MM.1S (cell line): ENCODE measurements at regions not wholly inside any gene's neighbourhood (a gene's known extent, or its start where the extent isn't known, plus 50 kb on each side); places are given as distances from the start of the nearest gene placed in this dataset.

Experiments used
- DNase-seq: peaks from one replicate; pipeline ENCODE4 v3.0.0-alpha.2; 2015
- H2AFZ ChIP-seq: fragments of 300-600 bp; sonication (generic); 2 replicates; pipeline ENCODE4 v1.6.0; 2016; ENCODE audit warnings: antibody characterized with exemption, low read length
- H3F3A ChIP-seq: fragments of 300-600 bp; sonication (generic); 2 replicates; pipeline ENCODE4 v1.6.1; 2016; ENCODE audit warnings: mild to moderate bottlenecking, antibody characterized with exemption, low read length, moderate library complexity, mixed read lengths; ENCODE audit not compliant: insufficient read depth
- H3K27ac ChIP-seq: fragments of 300-600 bp; sonication (generic); 2 replicates; pipeline ENCODE4 v1.5.1; 2016; ENCODE audit warnings: mild to moderate bottlenecking, low read length
- H3K27me3 ChIP-seq: fragments of 300-600 bp; sonication (generic); replicated peaks from 2 replicates; pipeline ENCODE4 v1.6.0; 2016; ENCODE audit warnings: low read length; ENCODE audit not compliant: insufficient read depth
- H3K36me3 ChIP-seq: fragments of 300-600 bp; sonication (generic); replicated peaks from 2 replicates; pipeline ENCODE4 v1.6.1; 2016; ENCODE audit warnings: mild to moderate bottlenecking, low read length, mixed read lengths; ENCODE audit not compliant: insufficient read depth
- H3K4me1 ChIP-seq: fragments of 300-600 bp; sonication (generic); 2 replicates; pipeline ENCODE4 v1.6.1; 2016; ENCODE audit warnings: low read length, mixed read lengths
- H3K4me2 ChIP-seq: fragments of 300-600 bp; sonication (generic); 2 replicates; pipeline ENCODE4 v1.6.0; 2016; ENCODE audit warnings: low read depth, low read length
- H3K4me3 ChIP-seq: fragments of 300-600 bp; sonication (generic); 2 replicates; pipeline ENCODE4 v1.5.1; 2016; ENCODE audit warnings: low read length, mixed read lengths
- H3K79me2 ChIP-seq: fragments of 300-600 bp; sonication (generic); 2 replicates; pipeline ENCODE4 v1.6.1; 2016; ENCODE audit warnings: mixed run types, low read length, mixed read lengths
- H3K9ac ChIP-seq: fragments of 300-600 bp; sonication (generic); 2 replicates; pipeline ENCODE4 v1.6.1; 2016; ENCODE audit warnings: low read length, mixed read lengths
- H3K9me2 ChIP-seq: fragments of 300-600 bp; sonication (generic); replicated peaks from 2 replicates; pipeline ENCODE4 v1.6.1; 2016; ENCODE audit warnings: mild to moderate bottlenecking, low read length, mixed read lengths; ENCODE audit not compliant: insufficient read depth
- H3K9me3 ChIP-seq: fragments of 300-600 bp; sonication (generic); replicated peaks from 2 replicates; pipeline ENCODE4 v1.6.1; 2016; ENCODE audit warnings: mild to moderate bottlenecking, low read length, mixed read lengths; ENCODE audit not compliant: insufficient read depth
- H4K20me1 ChIP-seq: fragments of 300-600 bp; sonication (generic); 2 replicates; pipeline ENCODE4 v1.6.1; 2016; ENCODE audit warnings: mild to moderate bottlenecking, low read length, moderate library complexity, mixed read lengths; ENCODE audit not compliant: insufficient read depth
- EZH2 ChIP-seq: fragments of 300-600 bp; sonication (generic); optimal IDR thresholded peaks from 2 replicates; pipeline ENCODE3; 2017; ENCODE audit warnings: low read depth, mild to moderate bottlenecking, antibody characterized with exemption, low read length, mixed read lengths
- EZH2phosphoT487 ChIP-seq: fragments of 300-600 bp; sonication (generic); IDR thresholded peaks from 2 replicates; pipeline ENCODE4 v1.6.1; 2018; ENCODE audit warnings: antibody characterized with exemption, low read length
- TF ChIP-seq, protein P1 (sequence below): fragments of 300-600 bp; sonication (generic); IDR thresholded peaks from 2 replicates; pipeline ENCODE4 v1.5.1; 2016; ENCODE audit warnings: antibody characterized with exemption, low read length, mixed read lengths

DNA sequence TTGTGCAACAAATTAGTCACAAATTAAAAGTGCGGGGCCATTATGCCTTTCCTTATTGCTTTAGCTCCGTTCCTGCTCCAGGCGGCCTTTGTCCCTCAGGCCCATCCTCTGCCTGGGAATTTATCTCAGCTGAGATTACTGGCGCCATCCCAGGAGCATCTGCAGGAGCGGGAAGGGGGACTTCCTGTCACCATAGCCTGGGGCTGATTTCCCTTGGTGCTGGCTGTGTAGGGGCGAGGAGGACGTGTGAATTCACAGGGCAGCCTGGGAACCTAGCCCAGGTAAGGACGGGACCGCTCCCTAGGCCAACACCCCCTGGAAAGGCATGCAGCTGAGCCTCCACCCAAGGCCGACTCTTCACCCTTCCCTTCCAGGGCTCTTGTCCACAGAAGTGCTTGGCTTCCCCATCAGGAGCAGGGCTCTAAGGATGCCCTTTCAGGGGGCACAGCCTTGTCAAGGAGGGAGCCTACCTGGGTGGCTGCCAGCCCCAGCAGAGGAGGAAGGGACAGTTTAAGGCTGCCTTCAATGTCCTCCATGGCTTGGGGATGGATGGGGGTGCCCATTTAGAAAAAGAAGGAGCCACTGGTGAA lies 72.6 kb upstream of the NKX1-1 start:
- Histone ChIP-seq H3K4me3 (no peak overlapping the region), H3K27ac (no peak overlapping the region), H3F3A (no peaks in the 10 kb centered on the region), H3K4me2 (no peak overlapping the region), H2AFZ (no peak overlapping the region), H3K9ac (no peak overlapping the region), H3K9me2 (no peaks in the 10 kb centered on the region), H3K9me3 (no peaks in the 10 kb centered on the region), H4K20me1 (no peaks in the 10 kb centered on the region), H3K27me3 (no peaks in the 10 kb centered on the region), H3K4me1 (no peaks in the 10 kb centered on the region), H3K79me2 (no peaks in the 10 kb centered on the region), H3K36me3 (no peaks in the 10 kb centered on the region)
- DNase-seq: no peak
- TF ChIP-seq EZH2phosphoT487: no peak
- no peak for TF ChIP-seq EZH2
- TF ChIP-seq, protein P1, sequence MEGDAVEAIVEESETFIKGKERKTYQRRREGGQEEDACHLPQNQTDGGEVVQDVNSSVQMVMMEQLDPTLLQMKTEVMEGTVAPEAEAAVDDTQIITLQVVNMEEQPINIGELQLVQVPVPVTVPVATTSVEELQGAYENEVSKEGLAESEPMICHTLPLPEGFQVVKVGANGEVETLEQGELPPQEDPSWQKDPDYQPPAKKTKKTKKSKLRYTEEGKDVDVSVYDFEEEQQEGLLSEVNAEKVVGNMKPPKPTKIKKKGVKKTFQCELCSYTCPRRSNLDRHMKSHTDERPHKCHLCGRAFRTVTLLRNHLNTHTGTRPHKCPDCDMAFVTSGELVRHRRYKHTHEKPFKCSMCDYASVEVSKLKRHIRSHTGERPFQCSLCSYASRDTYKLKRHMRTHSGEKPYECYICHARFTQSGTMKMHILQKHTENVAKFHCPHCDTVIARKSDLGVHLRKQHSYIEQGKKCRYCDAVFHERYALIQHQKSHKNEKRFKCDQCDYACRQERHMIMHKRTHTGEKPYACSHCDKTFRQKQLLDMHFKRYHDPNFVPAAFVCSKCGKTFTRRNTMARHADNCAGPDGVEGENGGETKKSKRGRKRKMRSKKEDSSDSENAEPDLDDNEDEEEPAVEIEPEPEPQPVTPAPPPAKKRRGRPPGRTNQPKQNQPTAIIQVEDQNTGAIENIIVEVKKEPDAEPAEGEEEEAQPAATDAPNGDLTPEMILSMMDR: no peak

DNA sequence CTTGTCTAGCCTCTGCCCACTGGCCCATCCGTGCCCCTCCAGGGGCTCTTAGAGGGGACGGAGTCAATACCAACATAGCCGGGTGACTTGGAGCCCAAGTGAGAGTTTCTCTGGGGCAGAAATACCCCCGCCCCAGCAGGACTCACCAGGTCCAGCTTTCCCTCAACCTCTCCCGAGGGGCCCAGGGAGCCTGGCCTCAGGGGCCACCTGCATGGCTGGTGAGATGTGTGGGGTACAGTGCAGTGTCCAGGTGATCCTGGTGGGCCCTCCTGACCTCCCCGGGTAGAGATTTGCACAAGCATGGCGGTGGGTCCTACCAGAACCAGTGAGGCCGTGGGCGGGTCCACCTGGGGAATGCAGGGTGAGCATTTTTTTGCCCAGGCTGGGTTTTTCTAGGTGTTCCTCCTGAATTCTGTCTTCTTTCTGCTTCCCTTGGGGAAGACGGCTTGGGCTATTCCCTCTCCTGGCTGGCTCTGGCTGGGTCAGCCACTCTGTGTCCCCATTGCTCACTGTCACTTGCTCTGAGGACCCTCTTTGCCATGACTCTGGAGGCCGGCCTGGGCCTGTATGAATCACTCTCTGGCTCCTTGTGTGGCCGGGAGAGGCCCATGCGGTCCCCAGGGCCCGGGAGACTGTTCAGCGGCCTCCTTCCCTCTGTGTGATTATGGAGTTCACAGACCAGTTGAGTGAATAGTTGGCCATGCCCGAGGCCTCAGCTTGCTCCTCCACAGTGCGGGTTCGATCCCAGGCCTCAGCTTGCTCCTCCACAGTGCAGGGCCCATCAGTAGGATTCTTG lies 71.0 kb upstream of the NKX1-1 start:
- no peaks in the 10 kb centered on the region for H3K27me3 ChIP-seq
- no peaks in the 10 kb centered on the region for H3K9me3 ChIP-seq
- H3K4me2 ChIP-seq: no peak overlapping the region
- H3K9me2 ChIP-seq: no peaks in the 10 kb centered on the region
- TF ChIP-seq, protein P1: no peak
- no peak for TF ChIP-seq EZH2phosphoT487
- no peak for TF ChIP-seq EZH2
- no peak overlapping the region for H3K9ac ChIP-seq
- no peaks in the 10 kb centered on the region for H3F3A ChIP-seq
- H3K27ac ChIP-seq: no peak overlapping the region
- H3K4me1 ChIP-seq: no peaks in the 10 kb centered on the region
- no peak for DNase-seq
- H3K79me2 ChIP-seq: no peaks in the 10 kb centered on the region
- no peaks in the 10 kb centered on the region for H4K20me1 ChIP-seq
- no peak overlapping the region for H2AFZ ChIP-seq
- no peaks in the 10 kb centered on the region for H3K36me3 ChIP-seq
- no peak overlapping the region for H3K4me3 ChIP-seq

- H3K27me3 ChIP-seq: no peaks in the 10 kb centered on the region
- no peak overlapping the region for H3K4me3 ChIP-seq
- H3K36me3 ChIP-seq: no peaks in the 10 kb centered on the region
- no peaks in the 10 kb centered on the region for H3K79me2 ChIP-seq
- H2AFZ ChIP-seq: no peak overlapping the region
- H4K20me1 ChIP-seq: no peaks in the 10 kb centered on the region
- H3K9me3 ChIP-seq: no peaks in the 10 kb centered on the region
- no peak for DNase-seq
- no peaks in the 10 kb centered on the region for H3K9me2 ChIP-seq
- H3K4me2 ChIP-seq: no peak overlapping the region
- no peak overlapping the region for H3K27ac ChIP-seq
- H3K9ac ChIP-seq: no peak overlapping the region
- H3K4me1 ChIP-seq: no peaks in the 10 kb centered on the region
- H3F3A ChIP-seq: no peaks in the 10 kb centered on the region
- TF ChIP-seq, protein P1: no peak
- no peak for TF ChIP-seq EZH2
- TF ChIP-seq EZH2phosphoT487: no peak
Observed at GRCh38 chr4:1476140-1476513, 69.9 kb upstream of the NKX1-1 start.
